ENCODE measurements at regions not wholly inside any gene's neighbourhood (a gene's known extent, or its start where the extent isn't known, plus 50 kb on each side); places are given as distances from the start of the nearest gene placed in this dataset.

DNA sequence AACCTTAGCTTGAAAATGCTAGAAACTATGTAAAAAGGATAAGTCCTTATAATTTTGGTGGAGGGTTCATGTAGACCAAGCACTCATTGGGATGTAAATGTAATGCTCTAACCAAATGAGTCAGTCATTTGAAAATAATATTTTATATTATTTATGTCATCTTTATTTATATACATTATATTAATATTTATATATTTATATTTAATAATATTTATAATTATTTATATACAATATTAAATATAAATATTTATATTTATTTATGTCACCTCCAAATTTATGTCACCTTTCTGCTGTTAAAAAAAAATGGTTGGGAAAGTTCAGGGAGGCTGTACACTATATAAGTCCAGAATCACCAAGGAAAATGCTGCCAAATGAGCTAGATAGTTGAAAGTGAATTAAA, 254.3 kb downstream of the FIGN start:
- Mint-ChIP-seq H3K36me3 (ENCODE audit: low read depth, unreplicated experiment) (no peaks in the 10 kb centered on the region), H3K27me3 (ENCODE audit: unreplicated experiment) (no peaks in the 10 kb centered on the region), H3K27ac (ENCODE audit: unreplicated experiment) (no peak overlapping the region), H3K4me3 (ENCODE audit: unreplicated experiment) (no peak overlapping the region), H3K4me1 (ENCODE audit: unreplicated experiment) (peaks cover 11% of the 10 kb centered on the region), H3K9me3 (ENCODE audit: unreplicated experiment) (no peaks in the 10 kb centered on the region)
- DNase-seq (ENCODE audit: low spot score), result no peak
- TF ChIP-seq, protein P1, sequence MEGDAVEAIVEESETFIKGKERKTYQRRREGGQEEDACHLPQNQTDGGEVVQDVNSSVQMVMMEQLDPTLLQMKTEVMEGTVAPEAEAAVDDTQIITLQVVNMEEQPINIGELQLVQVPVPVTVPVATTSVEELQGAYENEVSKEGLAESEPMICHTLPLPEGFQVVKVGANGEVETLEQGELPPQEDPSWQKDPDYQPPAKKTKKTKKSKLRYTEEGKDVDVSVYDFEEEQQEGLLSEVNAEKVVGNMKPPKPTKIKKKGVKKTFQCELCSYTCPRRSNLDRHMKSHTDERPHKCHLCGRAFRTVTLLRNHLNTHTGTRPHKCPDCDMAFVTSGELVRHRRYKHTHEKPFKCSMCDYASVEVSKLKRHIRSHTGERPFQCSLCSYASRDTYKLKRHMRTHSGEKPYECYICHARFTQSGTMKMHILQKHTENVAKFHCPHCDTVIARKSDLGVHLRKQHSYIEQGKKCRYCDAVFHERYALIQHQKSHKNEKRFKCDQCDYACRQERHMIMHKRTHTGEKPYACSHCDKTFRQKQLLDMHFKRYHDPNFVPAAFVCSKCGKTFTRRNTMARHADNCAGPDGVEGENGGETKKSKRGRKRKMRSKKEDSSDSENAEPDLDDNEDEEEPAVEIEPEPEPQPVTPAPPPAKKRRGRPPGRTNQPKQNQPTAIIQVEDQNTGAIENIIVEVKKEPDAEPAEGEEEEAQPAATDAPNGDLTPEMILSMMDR (IDR thresholded peaks at IDR 0.05; ENCODE audit: unreplicated experiment), result no peak

DNA sequence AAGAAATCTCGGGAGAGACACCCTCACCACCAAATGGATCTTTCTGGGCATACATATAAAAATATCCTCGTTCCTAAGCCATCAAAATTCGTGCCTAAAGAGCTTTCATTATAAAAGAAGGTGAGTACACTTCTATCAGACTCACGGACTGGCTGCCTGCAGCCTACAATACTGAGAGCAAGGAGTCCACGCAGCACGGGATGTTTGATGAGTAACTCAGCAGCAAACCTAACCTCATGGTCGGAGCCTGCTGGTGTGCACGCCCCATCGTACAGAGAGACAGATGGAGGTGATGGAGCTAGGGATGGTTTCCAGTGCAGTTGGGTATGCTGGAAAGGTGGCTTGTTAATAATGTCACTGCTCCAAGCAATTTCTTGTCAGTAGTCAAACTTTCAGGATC, 256.2 kb downstream of the FIGN start:
- H3K27ac Mint-ChIP-seq (ENCODE audit: unreplicated experiment), result no peak overlapping the region
- TF ChIP-seq, protein P1 (IDR thresholded peaks at IDR 0.05; ENCODE audit: unreplicated experiment), result no peak

DNA sequence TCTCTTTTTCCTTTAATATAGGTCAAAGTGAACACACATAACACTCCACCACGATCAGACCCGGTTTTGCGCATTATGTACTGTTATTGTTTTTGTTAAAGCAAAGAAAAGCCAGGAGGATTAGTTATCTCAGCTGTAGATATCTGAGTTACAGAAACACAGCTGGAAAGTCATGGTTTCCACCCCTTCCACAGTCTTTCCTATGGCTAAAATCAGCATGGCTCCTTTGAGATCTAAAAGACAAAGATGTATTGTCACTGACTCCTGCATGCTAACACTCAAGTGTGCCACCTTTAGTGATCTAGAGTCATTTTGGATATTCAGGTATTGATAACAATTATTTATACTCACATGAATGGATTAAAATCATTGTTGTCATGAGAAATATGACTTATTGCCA, 260.0 kb downstream of the FIGN start:
- Mint-ChIP-seq H3K4me1 (ENCODE audit: unreplicated experiment) (no peaks in the 10 kb centered on the region), H3K27me3 (ENCODE audit: unreplicated experiment) (no peaks in the 10 kb centered on the region), H3K36me3 (ENCODE audit: low read depth, unreplicated experiment) (no peaks in the 10 kb centered on the region), H3K27ac (ENCODE audit: unreplicated experiment) (no peak overlapping the region), H3K9me3 (ENCODE audit: unreplicated experiment) (no peaks in the 10 kb centered on the region), H3K4me3 (ENCODE audit: unreplicated experiment) (no peak overlapping the region)
- TF ChIP-seq, protein P1 (IDR thresholded peaks at IDR 0.05; ENCODE audit: unreplicated experiment), result no peak
- DNase-seq (ENCODE audit: low spot score), result no peak

More for the DNA sequence above, 256.2 kb downstream of the FIGN start:
- Mint-ChIP-seq H3K27me3 (ENCODE audit: unreplicated experiment) (no peaks in the 10 kb centered on the region), H3K4me3 (ENCODE audit: unreplicated experiment) (no peak overlapping the region), H3K4me1 (ENCODE audit: unreplicated experiment) (peaks cover 11% of the 10 kb centered on the region), H3K36me3 (ENCODE audit: low read depth, unreplicated experiment) (no peaks in the 10 kb centered on the region), H3K9me3 (ENCODE audit: unreplicated experiment) (no peaks in the 10 kb centered on the region)
- DNase-seq (ENCODE audit: low spot score), result no peak

DNA sequence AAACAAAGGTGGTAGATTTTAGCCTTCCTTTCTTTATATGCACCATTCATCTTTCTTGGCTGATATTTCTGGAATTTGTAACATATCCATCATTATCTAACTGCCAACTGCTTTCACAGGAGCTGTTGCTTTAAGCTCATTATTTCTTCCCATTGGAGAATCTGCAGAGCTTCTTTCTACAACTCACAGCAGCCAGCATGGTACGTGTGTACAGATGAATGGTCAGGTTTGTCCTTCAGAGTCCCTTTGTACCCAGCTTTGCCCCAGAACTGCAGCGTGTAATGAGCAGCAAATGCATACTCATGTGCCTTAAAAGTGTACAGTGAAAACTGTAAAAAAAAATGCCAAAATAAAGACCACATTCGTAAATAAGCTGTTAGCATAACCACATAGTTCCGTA, 260.9 kb downstream of the FIGN start:
- Mint-ChIP-seq H3K27ac (ENCODE audit: unreplicated experiment) (no peak overlapping the region), H3K27me3 (ENCODE audit: unreplicated experiment) (no peaks in the 10 kb centered on the region), H3K4me3 (ENCODE audit: unreplicated experiment) (no peak overlapping the region), H3K36me3 (ENCODE audit: low read depth, unreplicated experiment) (no peaks in the 10 kb centered on the region), H3K9me3 (ENCODE audit: unreplicated experiment) (no peaks in the 10 kb centered on the region), H3K4me1 (ENCODE audit: unreplicated experiment) (no peaks in the 10 kb centered on the region)
- TF ChIP-seq, protein P1 (IDR thresholded peaks at IDR 0.05; ENCODE audit: unreplicated experiment), result no peak
- no peak for DNase-seq (ENCODE audit: low spot score)

DNA sequence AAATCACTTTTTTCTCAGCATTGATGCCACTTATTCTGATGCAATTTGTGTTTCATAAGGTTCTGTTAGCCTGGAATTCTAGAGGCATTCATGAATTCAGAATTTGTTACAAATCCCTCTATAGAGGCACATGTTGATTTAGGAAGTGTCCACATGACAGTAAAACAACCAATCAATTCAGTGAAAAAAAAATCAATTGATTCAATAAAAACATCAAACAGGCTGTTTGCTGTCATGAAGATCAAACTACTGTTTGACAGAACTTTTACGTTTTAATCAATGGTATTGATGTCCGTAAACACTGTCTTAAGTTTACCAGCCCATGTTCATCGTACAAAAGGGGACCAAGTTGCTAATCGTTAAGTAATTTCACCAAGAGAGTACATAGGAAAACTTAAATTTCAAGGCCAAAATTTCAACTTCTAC, 261.5 kb downstream of the FIGN start:
- no peak overlapping the region for H3K4me3 Mint-ChIP-seq (ENCODE audit: unreplicated experiment)
- H3K4me1 Mint-ChIP-seq (ENCODE audit: unreplicated experiment), result no peaks in the 10 kb centered on the region
- no peaks in the 10 kb centered on the region for H3K9me3 Mint-ChIP-seq (ENCODE audit: unreplicated experiment)
- TF ChIP-seq, protein P1 (IDR thresholded peaks at IDR 0.05; ENCODE audit: unreplicated experiment), result no peak
- DNase-seq (ENCODE audit: low spot score), result no peak
- H3K27ac Mint-ChIP-seq (ENCODE audit: unreplicated experiment), result no peak overlapping the region
- H3K36me3 Mint-ChIP-seq (ENCODE audit: low read depth, unreplicated experiment), result no peaks in the 10 kb centered on the region
- no peaks in the 10 kb centered on the region for H3K27me3 Mint-ChIP-seq (ENCODE audit: unreplicated experiment)
